Activated naive CD4-positive, alpha-beta T cell (primary cell): ENCODE measurements at regions not wholly inside any gene's neighbourhood (a gene's known extent, or its start where the extent isn't known, plus 50 kb on each side); places are given as distances from the start of the nearest gene placed in this dataset.

Source experiments
- DNase-seq, 4 experiments: peaks; one replicate each; lab custom pipeline; 2025; lab: John Stamatoyannopoulos, UW

DNA sequence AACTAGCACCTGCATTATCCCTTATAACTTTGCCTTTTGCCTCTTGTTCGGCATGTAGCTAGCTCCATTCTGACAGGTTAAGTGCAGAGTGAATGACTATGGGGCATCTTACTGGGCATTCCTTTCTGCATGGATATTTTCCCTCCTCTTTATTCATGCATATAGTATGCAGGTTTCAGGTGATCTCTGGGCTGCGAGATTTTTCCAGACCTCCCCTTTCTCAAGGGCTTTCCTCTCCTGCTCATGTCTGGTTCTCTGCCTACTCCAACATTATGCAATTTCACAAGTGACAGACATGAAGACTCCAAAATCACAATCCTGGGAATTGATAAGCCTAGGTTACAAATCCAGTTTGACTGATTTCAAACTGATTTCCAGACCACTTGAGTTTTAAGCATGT is 503.8 kb downstream of the NXPH1 start:
- DNase-seq, result no peak

DNA sequence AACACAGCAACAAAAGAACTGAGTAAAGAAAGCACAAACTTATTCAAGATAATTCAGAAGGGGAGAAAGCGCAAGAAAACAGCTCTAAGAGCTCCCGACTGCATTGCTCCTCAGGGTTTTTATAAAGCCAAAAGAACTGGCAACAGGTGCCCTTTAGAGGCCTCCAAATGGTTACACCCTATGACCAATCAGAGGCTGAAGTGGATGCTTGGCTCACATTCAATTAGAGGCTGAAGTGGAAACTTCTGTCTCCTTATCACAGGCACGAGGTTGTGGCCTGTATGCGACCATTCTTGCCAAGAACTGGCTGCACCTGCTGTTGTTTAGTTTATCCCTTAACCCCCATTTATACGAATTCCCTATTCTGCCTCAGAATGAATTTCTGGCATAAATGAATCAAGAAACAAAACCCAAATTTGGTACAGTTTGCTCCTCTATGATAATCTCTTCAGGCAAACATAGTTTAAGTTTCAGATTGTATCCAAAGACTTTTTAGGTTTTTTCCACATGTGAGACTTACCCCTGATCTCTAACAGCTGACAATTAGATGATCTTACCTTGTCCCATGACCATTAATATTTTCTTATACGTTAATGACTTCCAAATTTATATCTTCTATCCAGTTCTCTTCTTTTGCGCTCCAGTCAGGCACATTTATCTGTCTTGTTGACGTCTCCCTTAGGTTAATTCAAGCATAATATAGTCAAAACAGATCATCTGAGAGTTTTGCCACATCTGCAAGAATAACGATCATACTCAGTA is 504.8 kb downstream of the NXPH1 start:
- DNase-seq, result no peak

DNA sequence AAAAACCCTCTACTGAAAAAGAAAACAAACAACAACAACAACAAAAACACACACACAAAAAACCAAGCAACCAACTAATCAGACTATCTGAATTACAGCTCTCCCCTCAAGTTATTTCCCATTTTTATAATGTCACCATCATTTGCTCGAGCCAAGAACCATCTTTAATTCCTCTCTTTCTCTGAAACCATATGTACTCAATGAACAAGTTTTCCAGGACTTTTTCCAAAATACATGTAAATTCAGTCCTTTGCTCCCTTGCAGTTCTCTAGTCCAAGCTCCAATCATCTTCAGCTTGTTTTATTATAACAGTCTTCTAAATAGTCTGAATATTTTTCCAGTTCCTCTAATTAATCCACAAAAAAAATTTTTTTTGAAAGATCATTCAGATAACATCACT is 506.0 kb downstream of the NXPH1 start:
- no peak for DNase-seq

DNA sequence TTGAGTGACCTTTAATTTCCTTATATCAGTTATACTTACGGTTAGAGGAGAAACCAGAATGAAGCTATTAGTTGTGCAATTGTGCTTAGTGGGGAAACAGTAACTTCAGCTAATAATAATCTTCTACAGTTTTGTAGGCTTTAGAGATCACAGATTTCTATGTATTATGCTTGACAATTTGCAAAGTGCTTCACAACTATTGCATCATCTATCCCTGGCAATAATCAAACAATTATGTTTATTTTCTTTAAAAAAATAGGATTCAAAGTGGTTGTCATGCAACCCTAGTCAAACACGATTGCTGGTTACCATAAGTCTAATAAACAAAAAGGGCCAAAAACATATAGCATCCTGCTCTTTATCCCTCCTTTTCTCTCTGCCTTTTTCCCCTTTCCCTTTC is 530.3 kb downstream of the NXPH1 start:
- DNase-seq, result no peak

- no peak for DNase-seq
These were observed 531.8 kb downstream of the NXPH1 start for GRCh38 chr7:8965177-8965576.

DNA sequence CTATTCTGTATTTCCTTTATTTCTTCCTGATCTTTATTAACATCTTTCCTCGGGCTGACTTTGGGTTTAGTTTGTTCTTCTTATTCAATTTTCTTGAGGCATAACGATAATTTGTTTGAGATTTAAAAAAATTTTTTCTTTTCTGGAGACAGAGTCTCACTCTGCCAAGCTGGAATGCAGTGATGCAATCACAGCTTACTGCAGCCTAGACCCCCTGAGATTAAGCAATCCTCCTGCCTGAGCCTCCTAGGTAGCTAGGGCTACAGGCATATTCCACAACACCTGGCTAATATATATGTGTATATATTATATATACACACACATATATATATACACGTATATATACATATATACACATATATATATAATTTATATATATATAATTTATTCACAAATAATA is 540.2 kb downstream of the NXPH1 start:
- DNase-seq, result no peak

DNA sequence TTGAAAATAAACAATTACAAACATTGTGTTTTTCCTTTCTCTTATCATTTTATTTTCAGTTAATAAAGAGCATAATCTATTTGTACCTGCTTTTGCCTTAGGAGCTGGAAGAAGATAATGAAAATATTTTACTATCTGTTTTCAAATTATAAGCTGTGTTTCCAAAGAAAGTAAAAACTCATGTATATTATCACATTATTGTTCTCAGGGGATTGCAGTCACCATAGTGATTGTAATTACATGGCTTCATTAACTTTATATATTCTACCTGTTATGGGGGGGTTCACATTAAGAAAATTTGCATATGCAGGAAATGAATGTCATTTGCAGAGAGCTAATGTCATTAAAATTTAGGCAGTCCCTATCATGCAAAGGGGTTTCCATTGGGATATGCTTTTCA is 542.3 kb downstream of the NXPH1 start:
- DNase-seq, result no peak

GRCh38 chr7:8982338-8982992 is 549.1 kb downstream of the NXPH1 start:
- no peak for DNase-seq

GRCh38 chr7:8985255-8985654 is 551.8 kb downstream of the NXPH1 start:
- DNase-seq, result no peak

DNA sequence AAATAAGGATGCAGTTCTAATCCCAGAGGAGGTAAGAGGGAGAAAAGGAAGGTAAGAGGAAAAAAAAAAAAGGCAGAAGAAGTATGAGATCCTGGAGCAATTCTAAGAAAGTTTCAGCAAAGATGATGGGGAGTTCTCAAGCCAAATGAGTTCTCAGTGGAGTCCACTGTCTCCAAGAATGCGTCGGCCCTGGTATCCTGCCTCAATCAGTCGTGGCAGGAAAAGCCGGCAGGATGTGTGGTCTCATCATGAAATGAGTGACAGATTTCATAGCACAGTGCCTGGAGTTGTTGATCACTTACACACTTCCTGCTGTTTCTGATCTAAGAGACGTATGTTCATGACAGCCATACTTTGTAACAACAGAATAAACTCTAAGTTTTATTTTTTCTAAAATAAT is 554.9 kb downstream of the NXPH1 start:
- no peak for DNase-seq

DNA sequence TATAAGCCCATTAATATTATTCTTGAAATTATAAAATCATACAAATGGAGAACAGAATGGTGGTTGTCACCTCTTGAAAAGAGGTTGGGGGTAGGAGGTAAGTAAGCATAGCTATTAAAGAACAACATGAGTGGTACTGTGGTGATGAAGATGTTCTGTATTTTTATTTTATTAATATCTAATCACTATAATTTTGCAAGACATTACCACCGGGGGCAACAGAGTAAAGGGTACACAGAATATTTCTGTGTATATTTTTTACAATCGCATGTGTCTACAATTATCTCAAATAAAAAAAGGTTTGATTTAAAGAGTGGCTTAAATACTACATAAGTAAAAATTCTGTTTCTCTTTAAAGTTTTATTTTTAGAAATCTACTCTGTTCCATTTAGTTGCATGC is 557.8 kb downstream of the NXPH1 start:
- no peak for DNase-seq

DNA sequence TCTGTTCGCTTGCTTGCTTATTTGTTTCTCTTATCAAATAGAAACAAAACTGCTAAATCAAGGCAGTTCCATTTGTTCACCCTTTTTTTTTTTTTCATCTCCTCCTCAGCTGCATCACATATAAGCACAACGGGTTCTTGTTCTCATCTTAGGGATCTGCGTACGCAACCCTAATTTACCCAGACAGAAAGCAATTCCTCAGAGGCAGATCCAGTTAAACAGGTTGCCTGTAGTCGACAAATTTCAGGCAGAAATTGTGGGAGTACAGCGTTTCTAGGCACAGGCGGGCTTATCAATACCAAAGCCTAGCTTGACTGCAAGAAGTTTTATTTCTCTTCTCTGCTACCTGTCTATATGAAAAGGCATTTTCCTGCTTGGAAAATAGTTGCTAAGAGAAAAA is 565.4 kb downstream of the NXPH1 start:
- DNase-seq, result no peak

DNA sequence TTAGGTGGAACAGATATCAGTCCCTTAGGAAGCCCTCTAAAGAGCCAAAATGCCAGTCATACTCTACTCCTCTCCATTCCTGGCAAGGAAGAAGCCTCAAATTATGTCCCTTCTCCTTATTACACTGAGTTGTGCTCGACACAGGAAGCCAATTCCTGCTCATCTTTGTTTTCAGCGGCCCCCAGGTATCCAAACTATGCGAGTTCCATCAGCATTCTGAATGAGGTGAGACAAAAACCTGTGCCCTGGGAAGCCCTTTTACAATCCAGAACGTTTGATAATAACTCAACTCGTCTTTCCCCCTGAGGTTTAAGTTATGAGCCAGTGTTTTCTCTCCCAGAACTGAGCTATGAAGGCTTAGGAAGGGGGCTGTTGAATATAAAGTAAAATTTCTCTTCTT is 580.5 kb downstream of the NXPH1 start:
- DNase-seq, result no peak

DNA sequence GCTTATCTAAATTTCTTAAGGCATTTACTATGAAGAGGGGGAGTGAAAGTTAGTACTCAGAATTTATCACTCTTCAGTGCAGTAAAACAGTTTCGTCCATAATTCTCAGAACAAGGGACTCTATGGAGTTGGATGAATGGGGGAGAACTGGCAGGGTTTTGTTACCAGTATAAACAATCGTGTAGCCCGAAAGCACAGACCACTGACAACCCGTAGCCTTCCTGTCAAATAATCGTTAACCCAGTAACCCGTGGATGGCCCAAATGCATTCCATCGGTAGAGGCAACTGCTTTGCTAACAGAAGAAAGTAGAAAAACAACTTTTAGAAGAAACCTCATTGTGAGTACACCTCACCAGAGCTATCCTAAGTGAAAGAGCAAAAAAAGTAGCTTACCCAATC is 583.9 kb downstream of the NXPH1 start:
- DNase-seq, result no peak

DNA sequence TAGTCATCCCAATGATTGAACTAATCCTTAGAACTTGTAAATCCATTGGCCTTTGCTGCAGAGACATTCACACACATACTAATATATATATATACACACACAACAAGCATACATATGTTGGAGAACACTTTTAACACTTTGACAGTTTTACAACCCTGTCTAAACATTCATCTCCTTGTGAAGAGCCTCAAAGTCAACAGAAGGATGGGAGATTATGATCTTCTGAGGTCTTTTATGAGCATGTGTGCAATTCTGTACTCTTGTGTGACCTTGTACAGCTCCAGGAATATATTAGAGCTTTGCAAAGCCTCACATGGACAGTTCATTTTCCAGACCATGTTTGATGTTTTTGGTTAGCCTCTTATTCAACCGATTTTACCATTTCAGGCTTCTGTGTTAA is 589.0 kb downstream of the NXPH1 start:
- no peak for DNase-seq

DNA sequence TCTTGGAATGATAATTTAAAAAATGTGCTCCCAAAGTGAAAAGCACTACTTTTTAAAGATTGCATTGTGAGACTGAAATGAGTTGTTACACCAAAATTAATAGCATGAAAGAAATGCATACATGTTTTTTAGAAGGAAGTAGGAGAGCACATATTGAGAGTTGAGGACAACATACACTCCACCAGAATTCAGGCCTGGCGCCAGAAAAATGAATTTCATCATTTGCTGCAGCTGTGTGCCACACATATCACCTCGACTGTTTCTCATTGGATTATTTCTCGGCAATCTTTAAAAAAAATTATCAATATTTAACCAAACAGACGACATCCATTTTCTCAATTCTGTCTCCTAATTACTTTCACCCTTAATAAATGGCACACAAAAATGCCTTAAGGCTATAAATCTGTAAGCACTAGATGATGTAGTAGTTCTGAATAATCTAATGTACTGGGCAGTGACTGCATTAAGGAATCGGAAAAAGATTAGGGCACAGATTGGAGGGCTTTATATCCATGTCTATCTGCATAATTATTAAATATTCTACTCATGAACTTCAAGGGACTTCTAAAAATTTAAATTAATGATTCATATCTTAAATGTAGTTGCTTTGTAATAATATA is 590.4 kb downstream of the NXPH1 start:
- DNase-seq, result no peak

- no peak for DNase-seq
These were observed 592.7 kb downstream of the NXPH1 start for GRCh38 chr7:9026121-9026520.

GRCh38 chr7:9028012-9028411 is 594.6 kb downstream of the NXPH1 start:
- no peak for DNase-seq

- no peak for DNase-seq
These were observed 596.5 kb downstream of the NXPH1 start for GRCh38 chr7:9029681-9030530.

- no peak for DNase-seq
These were observed 597.6 kb downstream of the NXPH1 start for GRCh38 chr7:9030976-9031375.

DNA sequence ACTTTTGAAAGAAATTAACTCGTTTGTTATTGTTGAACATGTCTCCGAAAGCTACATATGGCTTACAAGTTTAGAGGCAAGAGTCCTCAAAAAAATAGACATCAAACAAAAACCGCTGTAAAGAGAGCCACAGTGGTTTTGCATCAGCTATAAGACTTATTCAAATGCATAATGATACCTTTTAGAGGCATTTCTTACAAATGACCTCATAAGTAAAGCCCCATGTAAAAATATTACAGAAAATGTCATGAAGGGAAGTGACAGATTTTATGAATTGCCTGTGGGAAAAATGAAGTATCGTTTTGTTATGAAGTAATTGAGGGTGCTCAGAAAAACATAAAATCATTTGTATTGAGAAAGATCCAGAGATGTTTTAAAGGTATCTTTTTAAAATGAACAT is 598.0 kb downstream of the NXPH1 start:
- DNase-seq, result no peak

DNA sequence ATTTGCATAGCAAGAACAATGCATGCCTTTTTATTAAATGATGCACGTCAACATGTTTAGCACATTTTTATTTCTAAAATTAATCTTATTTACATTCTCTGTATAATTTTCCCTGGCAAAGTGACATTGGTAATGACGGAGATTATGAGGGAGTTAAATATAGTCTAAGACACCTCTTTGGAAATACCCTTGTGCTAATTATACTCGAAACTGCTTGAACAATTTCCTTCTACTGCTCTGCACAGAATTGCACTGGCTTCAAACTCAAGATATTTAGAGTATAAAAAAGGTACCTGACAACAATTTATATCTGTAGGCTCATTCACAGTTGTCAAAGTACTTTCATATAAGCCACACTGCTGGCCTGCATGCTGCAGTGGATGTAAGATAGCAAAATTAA is 602.7 kb downstream of the NXPH1 start:
- no peak for DNase-seq
